GM12892 (cell line): ENCODE measurements at regions not wholly inside any gene's neighbourhood (a gene's known extent, or its start where the extent isn't known, plus 50 kb on each side); places are given as distances from the start of the nearest gene placed in this dataset.

Source experiments
- DNase-seq: peaks from one replicate; pipeline ENCODE4 v3.0.0; 2011; ENCODE audit not compliant: insufficient read length
- FAIRE-seq: peaks from 2 replicates; lab custom pipeline; 2011; peaks lifted over from hg19 to GRCh38; lab: Jason Lieb, UNC
- POLR2A ChIP-seq: IDR thresholded peaks from 2 replicates; pipeline ENCODE4 v1.6.1; 2011; ENCODE audit warnings: low read depth, low read length, control low read depth
- POLR2AphosphoS5 ChIP-seq: IDR thresholded peaks from 2 replicates; pipeline ENCODE4 v1.6.1; 2011; ENCODE audit warnings: low read depth, low read length, control low read depth
- TAF1 ChIP-seq: IDR thresholded peaks from 2 replicates; pipeline ENCODE4 v1.6.1; 2011; ENCODE audit warnings: low read depth, mild to moderate bottlenecking, control low read depth, low read length, borderline replicate concordance

- TF ChIP-seq POLR2AphosphoS5 = no peak
- TF ChIP-seq TAF1 = no peak
- TF ChIP-seq POLR2A = no peak
- DNase-seq = no peak
- FAIRE-seq = no peak
These were observed 259.8 kb upstream of the ADAMTS16 start for GRCh38 chr5:4880304-4880741.

- no peak for FAIRE-seq
- no peak for DNase-seq
- TF ChIP-seq TAF1 = no peak
These were observed 258.6 kb upstream of the ADAMTS16 start for GRCh38 chr5:4881366-4882002.

GRCh38 chr5:4882186-4882585, 257.9 kb upstream of the ADAMTS16 start:
- DNase-seq (no peak), FAIRE-seq (no peak)
- no peak for TF ChIP-seq TAF1
- no peak for TF ChIP-seq POLR2AphosphoS5
- no peak for TF ChIP-seq POLR2A

DNA sequence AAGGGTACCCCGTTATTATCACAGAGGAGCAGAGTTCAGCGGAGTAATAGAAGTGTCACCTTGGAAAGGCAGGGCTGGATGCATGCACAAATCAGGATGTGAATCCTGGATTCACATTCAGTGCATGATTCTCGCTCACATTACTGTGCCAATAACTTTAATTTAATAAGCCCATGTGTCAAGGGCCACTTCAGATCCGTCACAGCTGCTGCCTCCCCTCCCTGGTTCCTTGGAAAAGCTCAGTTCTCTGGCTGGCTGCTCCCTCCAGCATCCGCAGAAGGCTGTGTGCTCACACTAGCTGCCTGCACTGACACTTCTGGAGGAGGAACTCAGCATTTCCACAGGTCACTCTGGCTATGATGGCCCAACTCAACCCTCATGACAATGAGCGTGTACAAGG, 256.8 kb upstream of the ADAMTS16 start:
- TF ChIP-seq POLR2AphosphoS5 = no peak
- no peak for TF ChIP-seq TAF1
- TF ChIP-seq POLR2A = no peak
- FAIRE-seq (no peak), DNase-seq (no peak)

DNA sequence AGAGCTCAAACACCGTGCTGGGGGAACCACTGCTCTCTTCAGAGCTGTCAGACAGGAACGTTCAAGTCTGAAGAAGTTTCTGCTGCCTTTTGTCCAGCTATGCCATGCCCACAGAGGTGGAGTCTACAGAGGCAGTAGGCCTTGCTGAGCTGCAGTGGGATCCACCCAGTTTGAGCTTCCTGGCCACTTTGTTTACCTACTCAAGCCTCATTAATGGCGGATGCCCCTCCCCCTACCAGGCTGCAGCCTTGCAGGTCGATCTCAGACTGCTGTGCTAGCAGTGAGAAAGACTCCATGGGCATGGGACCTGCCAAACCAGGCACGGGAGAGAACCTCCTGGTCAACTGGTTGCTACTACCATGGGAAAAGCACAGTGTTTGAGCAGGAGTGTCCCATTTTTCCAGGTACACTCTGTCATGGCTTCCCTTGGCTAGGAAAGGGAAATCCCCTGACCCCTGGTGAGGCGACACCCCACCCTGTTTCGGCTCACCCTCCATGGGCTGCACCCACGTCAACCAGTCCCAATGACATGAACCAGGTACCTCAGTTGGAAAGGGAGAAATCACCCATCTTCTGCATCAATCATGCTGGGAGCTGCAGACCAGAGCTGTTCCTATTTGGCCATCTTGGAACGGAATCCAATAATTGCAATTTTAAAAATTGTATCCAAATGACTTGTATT, 246.9 kb upstream of the ADAMTS16 start:
- TF ChIP-seq TAF1 = no peak
- TF ChIP-seq POLR2A = no peak
- TF ChIP-seq POLR2AphosphoS5 = no peak
- DNase-seq (no peak), FAIRE-seq (no peak)

GRCh38 chr5:4896328-4896727, 243.8 kb upstream of the ADAMTS16 start:
- DNase-seq (no peak), FAIRE-seq (no peak)
- TF ChIP-seq POLR2AphosphoS5 (no peak), TAF1 (no peak), POLR2A (no peak)

DNA sequence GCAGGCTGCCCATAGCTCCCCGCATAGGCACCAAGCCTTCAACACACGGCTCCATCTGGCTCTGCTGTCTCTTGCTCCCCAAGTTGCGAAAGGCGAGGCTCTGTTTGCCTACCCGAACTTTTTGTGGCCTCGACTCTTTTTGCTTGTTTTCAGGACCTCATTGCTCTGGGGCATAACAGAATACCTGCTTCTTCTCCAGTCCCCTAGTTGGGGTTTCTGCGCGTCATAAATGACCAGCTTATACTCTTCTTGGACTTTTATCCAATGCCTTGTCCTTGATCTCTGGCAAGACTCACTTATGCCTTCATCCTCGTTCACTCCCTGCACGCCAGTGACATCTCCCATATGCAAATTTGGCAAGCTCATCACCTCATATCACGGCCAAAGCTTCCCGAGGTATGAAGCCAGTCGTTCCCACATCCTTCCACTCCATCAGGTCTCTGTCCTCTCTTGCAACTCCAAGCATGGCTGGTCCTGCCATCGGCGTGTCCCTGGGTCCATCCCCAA, 238.8 kb upstream of the ADAMTS16 start:
- TF ChIP-seq POLR2AphosphoS5 (no peak), POLR2A (no peak), TAF1 (no peak)
- FAIRE-seq (no peak), DNase-seq (no peak)

DNA sequence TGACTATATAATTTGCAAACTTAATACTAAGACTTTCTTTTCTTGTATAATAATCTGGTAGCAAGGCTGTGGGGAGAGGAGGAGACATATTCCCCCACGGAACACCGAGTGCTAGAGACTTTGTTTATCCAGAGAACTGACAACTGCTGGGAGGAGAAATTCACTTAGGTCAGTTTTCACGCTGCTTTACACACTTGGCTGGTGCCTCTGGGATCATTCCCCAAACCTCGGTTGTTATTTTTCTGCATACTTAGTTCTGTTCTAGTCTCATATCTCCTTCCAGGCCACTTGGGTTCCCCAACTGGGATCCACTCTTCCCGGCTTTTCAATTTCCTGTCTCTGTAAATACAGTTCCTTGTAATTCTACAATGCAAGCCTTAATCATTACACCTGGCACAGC, 238.2 kb upstream of the ADAMTS16 start:
- no peak for DNase-seq
- no peak for TF ChIP-seq TAF1
- no peak for TF ChIP-seq POLR2A
- no peak for TF ChIP-seq POLR2AphosphoS5
- FAIRE-seq = no peak

GRCh38 chr5:4905674-4906520, 234.2 kb upstream of the ADAMTS16 start:
- no peak for DNase-seq
- FAIRE-seq = no peak
- TF ChIP-seq POLR2A (no peak), POLR2AphosphoS5 (no peak), TAF1 (no peak)

DNA sequence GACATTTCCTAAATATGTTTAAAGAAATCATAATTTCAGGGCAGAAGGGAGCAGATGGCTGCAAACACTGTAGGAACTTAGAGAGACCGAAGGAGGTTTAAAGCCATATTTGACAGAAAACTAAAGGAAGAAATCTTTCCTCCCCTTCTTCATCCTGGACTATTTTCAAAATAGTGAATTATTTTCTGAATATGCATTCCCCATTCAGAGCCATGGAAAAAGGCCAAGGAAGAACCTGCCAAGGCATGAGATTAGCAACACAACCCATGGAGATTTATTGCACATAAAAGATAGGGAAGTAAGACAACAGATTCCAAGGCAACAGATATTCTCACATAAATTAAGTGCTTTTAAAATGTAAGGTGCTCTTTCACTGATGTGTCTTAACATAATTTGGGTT, 233.3 kb upstream of the ADAMTS16 start:
- FAIRE-seq (no peak), DNase-seq (no peak)
- TF ChIP-seq TAF1 (no peak), POLR2AphosphoS5 (no peak), POLR2A (no peak)

DNA sequence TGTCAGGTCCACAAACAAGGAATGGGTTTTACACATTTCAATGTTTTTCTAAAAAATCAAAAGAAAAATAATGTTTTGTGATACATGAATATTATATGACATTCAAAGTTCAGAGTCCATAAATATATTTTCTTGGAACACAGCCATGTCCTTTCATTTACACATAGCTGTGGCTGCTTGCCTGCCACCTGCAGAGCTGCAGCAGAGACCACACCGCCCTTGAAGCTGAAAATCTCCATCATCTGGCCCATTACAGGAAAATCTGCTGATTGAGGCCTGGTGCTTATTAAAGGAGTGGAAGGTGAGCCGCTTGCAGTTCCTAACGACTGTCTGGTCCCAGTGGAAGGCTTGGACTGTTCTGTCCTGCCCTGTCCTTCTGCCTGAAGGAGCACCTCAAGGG, 232.6 kb upstream of the ADAMTS16 start:
- TF ChIP-seq TAF1 = no peak
- no peak for TF ChIP-seq POLR2AphosphoS5
- TF ChIP-seq POLR2A = no peak
- DNase-seq = no peak
- FAIRE-seq = no peak

- DNase-seq (no peak), FAIRE-seq (no peak)
- no peak for TF ChIP-seq TAF1
- no peak for TF ChIP-seq POLR2AphosphoS5
These were observed 231.0 kb upstream of the ADAMTS16 start for GRCh38 chr5:4909086-4909485.
